Mesendoderm (in vitro differentiated cells): ENCODE measurements at regions not wholly inside any gene's neighbourhood (a gene's known extent, or its start where the extent isn't known, plus 50 kb on each side); places are given as distances from the start of the nearest gene placed in this dataset.

Experiments used
- DNase-seq: peaks from one replicate; pipeline ENCODE4 v3.0.0; 2013
- H2AK5ac ChIP-seq: 2 replicates; pipeline ENCODE4 v1.6.1; 2013; ENCODE audit warnings: low read length, inconsistent platforms
- H2BK120ac ChIP-seq: 2 replicates; pipeline ENCODE4 v1.6.1; 2013; ENCODE audit warnings: low read depth, mild to moderate bottlenecking, low read length, moderate library complexity, mixed read lengths
- H2BK15ac ChIP-seq: replicated peaks from 2 replicates; pipeline ENCODE4 v1.6.1; 2013; ENCODE audit warnings: low read depth, mild to moderate bottlenecking, moderate library complexity
- H2BK5ac ChIP-seq: 2 replicates; pipeline ENCODE4 v1.6.1; 2013; ENCODE audit warnings: low read length, inconsistent platforms
- H3K18ac ChIP-seq: 2 replicates; pipeline ENCODE4 v1.6.1; 2013; ENCODE audit warnings: mild to moderate bottlenecking, low read length, mixed read lengths
- H3K23ac ChIP-seq: one replicate; pipeline ENCODE4 v1.6.1; 2013; ENCODE audit warnings: low read length
- H3K27ac ChIP-seq: 2 replicates; pipeline ENCODE4 v1.5.1; 2013; ENCODE audit warnings: low read depth, mild to moderate bottlenecking, inconsistent platforms, low read length, moderate library complexity
- H3K27me3 ChIP-seq: 2 replicates; pipeline ENCODE4 v1.6.1; 2013; ENCODE audit warnings: low read length, control low read depth, mild to moderate bottlenecking, inconsistent platforms; ENCODE audit not compliant: insufficient read depth, poor library complexity
- H3K36me3 ChIP-seq: 2 replicates; pipeline ENCODE4 v1.6.1; 2013; ENCODE audit warnings: low read length, inconsistent platforms; ENCODE audit not compliant: control insufficient read depth, insufficient read depth
- H3K4ac ChIP-seq: one replicate; pipeline ENCODE4 v1.6.1; 2013; ENCODE audit warnings: low read depth, mild to moderate bottlenecking, low read length, moderate library complexity
- H3K4me1 ChIP-seq: 2 replicates; pipeline ENCODE4 v1.6.1; 2013; ENCODE audit warnings: low read depth, low read length, inconsistent platforms; ENCODE audit not compliant: control insufficient read depth
- H3K4me2 ChIP-seq: 2 replicates; pipeline ENCODE4 v1.6.1; 2013; ENCODE audit warnings: low read length
- H3K4me3 ChIP-seq: 2 replicates; pipeline ENCODE4 v1.5.1; 2013; ENCODE audit warnings: mild to moderate bottlenecking, low read length
- H3K56ac ChIP-seq: one replicate; pipeline ENCODE4 v1.6.1; 2013; ENCODE audit warnings: low read length
- H3K79me1 ChIP-seq: 2 replicates; pipeline ENCODE4 v1.6.1; 2013; ENCODE audit warnings: low read length, inconsistent platforms
- H3K79me2 ChIP-seq: 2 replicates; pipeline ENCODE4 v1.6.1; 2013; ENCODE audit warnings: mild to moderate bottlenecking, low read length; ENCODE audit not compliant: control insufficient read depth, insufficient read depth
- H3K9ac ChIP-seq: 2 replicates; pipeline ENCODE4 v1.6.1; 2013; ENCODE audit warnings: low read length, inconsistent platforms
- H4K5ac ChIP-seq: one replicate; pipeline ENCODE4 v1.6.1; 2013; ENCODE audit warnings: low read length
- H4K8ac ChIP-seq: one replicate; pipeline ENCODE4 v1.6.1; 2013; ENCODE audit warnings: low read depth, mild to moderate bottlenecking, control low read depth, low read length, moderate library complexity
- WGBS: extraction: QIAGEN DNeasy Blood & Tissue Kit; methylation state at CpG from one replicate; pipeline ENCODE4 v1.1.7; 2013; ENCODE audit warnings: low lambda C conversion rate, missing lambda C conversion rate; ENCODE audit not compliant: insufficient coverage; ENCODE audit errors: extremely low coverage; 5-methylcytosine and 5-hydroxymethylcytosine counted together

DNA sequence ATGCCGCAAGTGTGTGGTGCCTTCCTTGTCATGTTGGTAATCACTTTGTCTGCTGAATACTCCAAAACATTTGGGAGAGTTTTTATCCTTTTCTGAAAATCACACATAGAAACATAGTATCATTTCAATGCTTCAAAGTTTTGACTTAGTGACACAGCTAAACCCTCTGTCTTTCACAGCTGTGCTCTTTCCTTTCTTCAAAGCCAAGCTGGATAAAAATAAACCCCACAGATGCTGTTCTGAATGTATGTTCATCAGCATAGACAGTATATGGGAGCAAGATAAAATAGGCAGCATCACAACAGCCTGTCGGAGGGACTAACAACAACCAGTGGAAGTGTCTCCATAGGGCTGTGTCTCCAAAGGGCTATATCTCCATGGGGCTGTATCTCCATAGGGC is 331.3 kb upstream of the DCC start:
- no peak overlapping the region for H3K56ac ChIP-seq
- no peak overlapping the region for H3K4me3 ChIP-seq
- no peak overlapping the region for H3K23ac ChIP-seq
- H3K79me2 ChIP-seq = no peaks in the 10 kb centered on the region
- DNase-seq = no peak
- H2BK5ac ChIP-seq = no peak overlapping the region
- H2BK15ac ChIP-seq = no peak overlapping the region
- H3K18ac ChIP-seq = no peak overlapping the region
- no peak overlapping the region for H4K8ac ChIP-seq
- H3K9ac ChIP-seq = no peak overlapping the region
- H2BK120ac ChIP-seq = no peak overlapping the region
- no peaks in the 10 kb centered on the region for H3K4me1 ChIP-seq
- H3K27ac ChIP-seq = no peak overlapping the region
- no peak overlapping the region for H3K4me2 ChIP-seq
- H2AK5ac ChIP-seq = no peak overlapping the region
- H3K36me3 ChIP-seq = no peaks in the 10 kb centered on the region
- H4K5ac ChIP-seq = no peak overlapping the region
- no CpG with 5 or more reads among the region's 2 CpGs for WGBS
- no peaks in the 10 kb centered on the region for H3K79me1 ChIP-seq
- H3K4ac ChIP-seq = no peak overlapping the region
- H3K27me3 ChIP-seq = no peaks in the 10 kb centered on the region

- Histone ChIP-seq H2BK5ac (no peak overlapping the region), H3K27me3 (no peaks in the 10 kb centered on the region), H3K36me3 (no peaks in the 10 kb centered on the region), H3K56ac (no peak overlapping the region), H3K18ac (no peak overlapping the region), H3K27ac (no peak overlapping the region), H3K9ac (no peak overlapping the region), H3K4me2 (no peak overlapping the region), H3K4me3 (no peak overlapping the region), H4K8ac (no peak overlapping the region), H3K79me2 (no peaks in the 10 kb centered on the region), H3K4me1 (no peaks in the 10 kb centered on the region), H3K4ac (no peak overlapping the region), H3K23ac (no peak overlapping the region), H4K5ac (no peak overlapping the region), H2BK120ac (no peak overlapping the region), H2AK5ac (no peak overlapping the region), H2BK15ac (no peak overlapping the region), H3K79me1 (no peaks in the 10 kb centered on the region)
- WGBS = no CpG with 5 or more reads among the region's 1 CpG
- no peak for DNase-seq
These were observed 330.0 kb upstream of the DCC start for GRCh38 chr18:52009958-52010357.

DNA sequence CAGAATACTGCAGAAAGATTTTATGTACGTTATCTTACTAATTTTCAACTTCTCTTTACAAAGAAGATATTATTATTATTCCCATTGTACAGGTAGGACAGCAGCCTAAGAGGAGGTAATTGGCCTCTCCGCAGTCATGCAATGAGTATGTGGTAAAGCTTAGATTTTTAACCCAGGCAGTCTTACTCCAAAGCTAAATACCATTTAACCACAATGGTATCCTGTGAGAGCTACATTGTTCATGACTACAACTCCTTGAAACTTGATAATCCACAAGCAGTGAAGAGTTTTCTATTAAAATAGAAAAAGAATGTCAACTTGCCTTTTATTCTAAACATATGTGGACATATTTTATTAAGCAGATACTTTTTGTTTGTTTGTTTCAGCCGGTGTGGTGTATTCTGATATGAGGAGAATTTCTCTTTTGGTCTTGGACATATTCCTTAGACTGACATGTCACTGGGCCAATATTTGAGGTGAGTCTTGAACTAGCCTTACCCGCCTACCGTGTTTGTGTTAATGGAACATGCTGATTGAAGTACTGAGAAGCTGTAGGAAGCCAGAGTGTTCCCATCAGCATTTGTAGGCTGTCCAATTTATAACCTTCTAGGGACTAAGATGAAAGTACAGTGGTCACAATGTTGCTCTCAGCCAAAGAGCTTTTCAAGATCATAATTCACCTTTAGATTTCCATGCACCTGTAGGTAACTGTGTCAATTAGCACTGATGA is 293.9 kb upstream of the DCC start:
- DNase-seq = no peak
- H3K27ac ChIP-seq = no peak overlapping the region
- no peak overlapping the region for H3K18ac ChIP-seq
- H3K56ac ChIP-seq = no peak overlapping the region
- no peaks in the 10 kb centered on the region for H3K79me2 ChIP-seq
- no peak overlapping the region for H2AK5ac ChIP-seq
- no peaks in the 10 kb centered on the region for H3K36me3 ChIP-seq
- no peak overlapping the region for H4K8ac ChIP-seq
- H2BK15ac ChIP-seq = no peak overlapping the region
- H2BK120ac ChIP-seq = no peak overlapping the region
- H4K5ac ChIP-seq = no peak overlapping the region
- H3K9ac ChIP-seq = no peak overlapping the region
- H3K4me3 ChIP-seq = no peak overlapping the region
- H3K27me3 ChIP-seq = no peaks in the 10 kb centered on the region
- H3K23ac ChIP-seq = no peak overlapping the region
- H3K4me2 ChIP-seq = no peak overlapping the region
- no peaks in the 10 kb centered on the region for H3K4me1 ChIP-seq
- H2BK5ac ChIP-seq = no peak overlapping the region
- H3K4ac ChIP-seq = no peak overlapping the region
- H3K79me1 ChIP-seq = no peaks in the 10 kb centered on the region
- WGBS = no CpG with 5 or more reads among the region's 5 CpGs

GRCh38 chr18:52046842-52047241 is 293.2 kb upstream of the DCC start:
- H3K79me1 ChIP-seq = no peaks in the 10 kb centered on the region
- no peak overlapping the region for H4K5ac ChIP-seq
- H3K23ac ChIP-seq = no peak overlapping the region
- no peak for DNase-seq
- H3K4ac ChIP-seq = no peak overlapping the region
- H2BK120ac ChIP-seq = no peak overlapping the region
- no peak overlapping the region for H3K4me3 ChIP-seq
- H3K18ac ChIP-seq = no peak overlapping the region
- H3K4me1 ChIP-seq = no peaks in the 10 kb centered on the region
- H3K4me2 ChIP-seq = no peak overlapping the region
- H2BK5ac ChIP-seq = no peak overlapping the region
- H2BK15ac ChIP-seq = no peak overlapping the region
- no peak overlapping the region for H3K9ac ChIP-seq
- H3K27me3 ChIP-seq = no peaks in the 10 kb centered on the region
- H3K27ac ChIP-seq = no peak overlapping the region
- H3K79me2 ChIP-seq = no peaks in the 10 kb centered on the region
- H2AK5ac ChIP-seq = no peak overlapping the region
- H4K8ac ChIP-seq = no peak overlapping the region
- H3K36me3 ChIP-seq = no peaks in the 10 kb centered on the region
- WGBS = no CpG with 5 or more reads among the region's 4 CpGs
- H3K56ac ChIP-seq = no peak overlapping the region

- H3K23ac ChIP-seq = no peak overlapping the region
- no peak overlapping the region for H4K8ac ChIP-seq
- H3K79me1 ChIP-seq = no peaks in the 10 kb centered on the region
- no peak overlapping the region for H3K9ac ChIP-seq
- no peak overlapping the region for H2BK15ac ChIP-seq
- no peaks in the 10 kb centered on the region for H3K4me1 ChIP-seq
- no peak overlapping the region for H3K18ac ChIP-seq
- H2AK5ac ChIP-seq = no peak overlapping the region
- no peak overlapping the region for H4K5ac ChIP-seq
- H2BK120ac ChIP-seq = no peak overlapping the region
- no peaks in the 10 kb centered on the region for H3K27me3 ChIP-seq
- H3K4me2 ChIP-seq = no peak overlapping the region
- H3K79me2 ChIP-seq = no peaks in the 10 kb centered on the region
- no peaks in the 10 kb centered on the region for H3K36me3 ChIP-seq
- H3K56ac ChIP-seq = no peak overlapping the region
- no peak overlapping the region for H3K4ac ChIP-seq
- H2BK5ac ChIP-seq = no peak overlapping the region
- no peak for DNase-seq
- H3K27ac ChIP-seq = no peak overlapping the region
- H3K4me3 ChIP-seq = no peak overlapping the region
These were observed 285.7 kb upstream of the DCC start for GRCh38 chr18:52054324-52054723.

DNA sequence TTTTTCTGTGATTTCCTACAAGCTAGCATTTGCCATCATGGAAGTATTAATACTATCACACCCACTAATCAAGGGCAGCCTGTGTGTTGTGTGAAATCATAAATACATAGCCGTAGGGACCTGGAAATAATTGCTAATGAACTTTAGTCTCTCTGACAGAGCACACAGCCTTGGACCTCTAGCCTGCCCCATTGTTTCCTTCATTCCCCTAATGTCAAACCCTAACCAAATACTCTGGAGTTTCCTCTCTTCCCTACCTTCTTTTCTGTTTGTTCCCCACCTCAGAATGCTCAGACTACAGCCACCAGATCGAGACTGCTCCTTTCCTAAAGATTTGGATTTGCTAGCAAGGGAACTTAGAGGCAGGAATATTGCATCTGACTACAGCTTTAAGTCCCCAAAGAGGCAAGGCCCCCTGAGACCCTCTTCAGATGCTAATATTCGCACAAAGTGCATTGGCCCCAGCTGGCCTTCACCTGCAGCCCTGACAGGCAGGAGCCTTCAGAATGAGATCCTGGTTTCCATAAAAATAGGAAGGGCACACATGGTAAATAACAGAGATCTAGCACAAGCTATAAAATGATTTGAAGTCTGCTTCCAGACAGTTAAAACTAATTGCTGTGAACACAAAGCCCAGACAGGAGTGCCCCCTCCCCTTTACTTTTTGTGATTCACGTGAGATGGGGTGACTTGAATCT is 279.2 kb upstream of the DCC start:
- no peak overlapping the region for H3K18ac ChIP-seq
- no CpG with 5 or more reads among the region's 4 CpGs for WGBS
- no peak overlapping the region for H4K5ac ChIP-seq
- H3K23ac ChIP-seq = no peak overlapping the region
- H3K4me3 ChIP-seq = no peak overlapping the region
- H3K79me1 ChIP-seq = no peaks in the 10 kb centered on the region
- H3K56ac ChIP-seq = no peak overlapping the region
- no peak overlapping the region for H2AK5ac ChIP-seq
- no peaks in the 10 kb centered on the region for H3K79me2 ChIP-seq
- no peak overlapping the region for H3K4me2 ChIP-seq
- H4K8ac ChIP-seq = no peak overlapping the region
- H2BK120ac ChIP-seq = no peak overlapping the region
- no peak overlapping the region for H3K9ac ChIP-seq
- H3K4me1 ChIP-seq = no peaks in the 10 kb centered on the region
- no peaks in the 10 kb centered on the region for H3K27me3 ChIP-seq
- H3K4ac ChIP-seq = no peak overlapping the region
- H2BK5ac ChIP-seq = no peak overlapping the region
- H3K27ac ChIP-seq = no peak overlapping the region
- H2BK15ac ChIP-seq = no peak overlapping the region
- no peak for DNase-seq
- no peaks in the 10 kb centered on the region for H3K36me3 ChIP-seq
